ENCODE measurements at regions not wholly inside any gene's neighbourhood (a gene's known extent, or its start where the extent isn't known, plus 50 kb on each side); places are given as distances from the start of the nearest gene placed in this dataset.

DNA sequence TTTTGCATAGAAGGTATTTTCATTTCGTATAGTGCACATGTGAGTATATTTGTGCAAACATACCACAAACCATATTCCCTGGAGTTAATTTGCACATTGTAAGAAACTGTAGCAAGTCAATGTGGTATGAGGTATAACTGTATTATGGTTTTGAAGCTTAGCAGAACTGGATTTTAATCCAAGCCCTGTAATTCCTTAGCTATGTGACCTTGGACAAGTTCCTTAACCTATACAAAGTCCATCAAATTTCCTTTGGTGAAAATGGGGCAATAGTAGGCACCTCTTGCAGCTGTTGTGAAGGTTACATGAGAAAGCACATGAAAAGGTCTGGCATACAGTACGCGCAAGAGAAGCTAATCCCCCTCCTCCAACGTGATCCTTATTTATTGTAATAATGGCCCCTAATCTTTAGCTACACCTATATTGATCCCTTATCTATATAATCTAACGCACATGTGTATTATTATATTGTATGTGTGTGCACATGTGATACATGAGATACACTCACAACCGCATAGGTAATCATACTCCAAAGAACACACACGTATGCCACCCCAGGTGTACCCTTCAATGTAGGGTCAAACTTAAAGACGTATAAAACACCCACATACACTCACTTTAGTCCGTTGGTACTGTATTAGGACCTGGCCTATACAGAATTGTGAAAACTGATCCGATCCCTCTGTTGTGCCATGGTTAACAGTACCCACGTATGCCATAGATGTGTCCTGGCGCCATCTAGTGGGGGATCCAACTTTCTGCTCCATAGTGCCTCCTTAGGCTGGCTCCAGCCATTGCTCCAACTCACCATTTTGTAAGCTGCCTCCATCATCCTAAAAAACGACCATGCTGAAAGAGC lies 402.9 kb upstream of the SLC14A2 start:
- TF ChIP-seq RAD21 (IDR thresholded peaks at IDR 0.05; ENCODE audit: low read depth) (peak; percentile 98), ZBTB7A (IDR thresholded peaks at IDR 0.05; ENCODE audit: low read depth) (no peak), EP300 (IDR thresholded peaks at IDR 0.05; ENCODE audit: borderline replicate concordance) (no peak), CEBPB (IDR thresholded peaks at IDR 0.05) (no peak), YY1 (IDR thresholded peaks at IDR 0.05; ENCODE audit: low read depth) (peak; percentile 81)
- TF ChIP-seq, protein P1, sequence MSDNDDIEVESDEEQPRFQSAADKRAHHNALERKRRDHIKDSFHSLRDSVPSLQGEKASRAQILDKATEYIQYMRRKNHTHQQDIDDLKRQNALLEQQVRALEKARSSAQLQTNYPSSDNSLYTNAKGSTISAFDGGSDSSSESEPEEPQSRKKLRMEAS (IDR thresholded peaks at IDR 0.05), result no peak
- TF ChIP-seq, protein P2, sequence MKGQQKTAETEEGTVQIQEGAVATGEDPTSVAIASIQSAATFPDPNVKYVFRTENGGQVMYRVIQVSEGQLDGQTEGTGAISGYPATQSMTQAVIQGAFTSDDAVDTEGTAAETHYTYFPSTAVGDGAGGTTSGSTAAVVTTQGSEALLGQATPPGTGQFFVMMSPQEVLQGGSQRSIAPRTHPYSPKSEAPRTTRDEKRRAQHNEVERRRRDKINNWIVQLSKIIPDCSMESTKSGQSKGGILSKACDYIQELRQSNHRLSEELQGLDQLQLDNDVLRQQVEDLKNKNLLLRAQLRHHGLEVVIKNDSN (IDR thresholded peaks at IDR 0.05), result no peak

DNA sequence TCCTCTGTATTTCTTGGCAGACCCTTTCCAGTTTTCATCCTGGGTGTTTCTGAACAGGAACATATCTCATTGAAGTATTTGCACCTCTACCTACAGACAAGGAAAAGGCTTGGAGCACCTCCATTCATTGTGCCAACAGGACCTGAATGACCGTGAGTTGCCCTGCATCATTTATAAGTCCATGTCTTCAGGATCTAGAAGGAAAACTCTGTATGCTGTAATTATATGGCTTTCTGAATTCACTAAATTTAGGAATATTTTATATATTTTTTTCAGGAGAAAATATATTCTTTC lies 402.3 kb upstream of the SLC14A2 start:
- no peak for TF ChIP-seq REST (IDR thresholded peaks at IDR 0.05; ENCODE audit: low read depth)
- TF ChIP-seq TEAD4 (IDR thresholded peaks at IDR 0.05), result no peak
- no peak for TF ChIP-seq FOXM1 (IDR thresholded peaks at IDR 0.05; ENCODE audit: borderline replicate concordance, low read depth)
- TF ChIP-seq EGR1 (IDR thresholded peaks at IDR 0.05), result no peak

- TF ChIP-seq, protein P1 (IDR thresholded peaks at IDR 0.05), result no peak
- no peak for TF ChIP-seq CREB1 (IDR thresholded peaks at IDR 0.05; ENCODE audit: low read depth)
- no peak for TF ChIP-seq TAF1 (IDR thresholded peaks at IDR 0.05; ENCODE audit: low read depth)
- TF ChIP-seq NFIC (IDR thresholded peaks at IDR 0.05), result no peak
- no peak for TF ChIP-seq EP300 (IDR thresholded peaks at IDR 0.05; ENCODE audit: borderline replicate concordance)
- no peak for TF ChIP-seq EGR1 (IDR thresholded peaks at IDR 0.05)
- TF ChIP-seq ZBTB7A (IDR thresholded peaks at IDR 0.05; ENCODE audit: low read depth), result no peak
- no peak for TF ChIP-seq REST (IDR thresholded peaks at IDR 0.05; ENCODE audit: low read depth)
- no peak for TF ChIP-seq TEAD4 (IDR thresholded peaks at IDR 0.05)
- no peak for TF ChIP-seq YY1 (IDR thresholded peaks at IDR 0.05; ENCODE audit: low read depth)
- no peak for TF ChIP-seq CEBPB (IDR thresholded peaks at IDR 0.05)
- TF ChIP-seq RAD21 (IDR thresholded peaks at IDR 0.05; ENCODE audit: low read depth), result no peak
- TF ChIP-seq TCF12 (IDR thresholded peaks at IDR 0.05; ENCODE audit: low read depth), result no peak
- TF ChIP-seq, protein P2 (IDR thresholded peaks at IDR 0.05), result no peak
- no peak for TF ChIP-seq FOXM1 (IDR thresholded peaks at IDR 0.05; ENCODE audit: borderline replicate concordance, low read depth)
Measured at GRCh38 chr18:45218436-45218835, 396.8 kb upstream of the SLC14A2 start.

GRCh38 chr18:45221363-45221762 lies 393.9 kb upstream of the SLC14A2 start:
- TF ChIP-seq YY1 (IDR thresholded peaks at IDR 0.05; ENCODE audit: low read depth) (no peak), CEBPB (IDR thresholded peaks at IDR 0.05) (no peak), REST (IDR thresholded peaks at IDR 0.05; ENCODE audit: low read depth) (no peak)

- TF ChIP-seq FOXM1 (IDR thresholded peaks at IDR 0.05; ENCODE audit: borderline replicate concordance, low read depth) (no peak), CREB1 (IDR thresholded peaks at IDR 0.05; ENCODE audit: low read depth) (no peak), NFIC (IDR thresholded peaks at IDR 0.05) (no peak), TEAD4 (IDR thresholded peaks at IDR 0.05) (no peak)
Measured at GRCh38 chr18:45222180-45222579, 393.1 kb upstream of the SLC14A2 start.
